Esophagus muscularis mucosa (tissue), 3 donors: ENCODE measurements at regions not wholly inside any gene's neighbourhood (a gene's known extent, or its start where the extent isn't known, plus 50 kb on each side); places are given as distances from the start of the nearest gene placed in this dataset.

Experiments
- CTCF ChIP-seq, 3 experiments: fragments of 200-600 bp in 2 of 3; fragments of 450-650 bp in 1 of 3; sonication (generic) in 2 of 3; IDR thresholded peaks; one replicate each; pipeline ENCODE4 v1.5.1; 2017 to 2019; ENCODE audit warnings: antibody characterized with exemption in 3 of 3, mild to moderate bottlenecking in 2 of 3, moderate library complexity in 1 of 3
- POLR2A ChIP-seq: fragments of 450-650 bp; IDR thresholded peaks from one replicate; pipeline ENCODE4 v1.6.1; 2017; ENCODE audit warnings: antibody characterized with exemption, moderate library complexity, mild to moderate bottlenecking, low read depth

- TF ChIP-seq CTCF (IDR thresholded peaks at IDR 0.05): no peak
- TF ChIP-seq POLR2A: no peak
Measured at GRCh38 chr7:54632696-54633095, 90.5 kb downstream of the VSTM2A start.
